ENCODE measurements at regions not wholly inside any gene's neighbourhood (a gene's known extent, or its start where the extent isn't known, plus 50 kb on each side); places are given as distances from the start of the nearest gene placed in this dataset.

DNA sequence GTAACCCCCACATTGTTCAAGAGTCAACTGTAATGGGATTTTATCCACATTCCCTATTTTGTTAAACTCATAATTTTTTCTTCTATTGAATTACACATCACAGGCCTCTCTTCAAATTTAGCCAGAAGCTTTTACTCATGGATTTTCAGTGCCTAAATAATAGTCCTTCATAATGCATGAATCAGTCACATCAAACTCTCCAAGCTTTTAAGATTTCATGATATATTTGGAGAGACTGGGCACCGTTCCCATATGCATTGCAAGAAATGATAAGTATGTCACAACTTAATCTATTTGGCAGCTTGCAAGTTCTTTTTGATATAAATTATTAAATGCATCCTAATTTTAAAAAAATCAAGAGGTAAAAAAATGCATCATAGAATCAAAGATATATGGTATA, 465.9 kb downstream of the DMAC1 start:
- no peak for DNase-seq (ENCODE audit: low spot score)
- no peak overlapping the region for H3K4me3 ChIP-seq
- TF ChIP-seq, protein P1, sequence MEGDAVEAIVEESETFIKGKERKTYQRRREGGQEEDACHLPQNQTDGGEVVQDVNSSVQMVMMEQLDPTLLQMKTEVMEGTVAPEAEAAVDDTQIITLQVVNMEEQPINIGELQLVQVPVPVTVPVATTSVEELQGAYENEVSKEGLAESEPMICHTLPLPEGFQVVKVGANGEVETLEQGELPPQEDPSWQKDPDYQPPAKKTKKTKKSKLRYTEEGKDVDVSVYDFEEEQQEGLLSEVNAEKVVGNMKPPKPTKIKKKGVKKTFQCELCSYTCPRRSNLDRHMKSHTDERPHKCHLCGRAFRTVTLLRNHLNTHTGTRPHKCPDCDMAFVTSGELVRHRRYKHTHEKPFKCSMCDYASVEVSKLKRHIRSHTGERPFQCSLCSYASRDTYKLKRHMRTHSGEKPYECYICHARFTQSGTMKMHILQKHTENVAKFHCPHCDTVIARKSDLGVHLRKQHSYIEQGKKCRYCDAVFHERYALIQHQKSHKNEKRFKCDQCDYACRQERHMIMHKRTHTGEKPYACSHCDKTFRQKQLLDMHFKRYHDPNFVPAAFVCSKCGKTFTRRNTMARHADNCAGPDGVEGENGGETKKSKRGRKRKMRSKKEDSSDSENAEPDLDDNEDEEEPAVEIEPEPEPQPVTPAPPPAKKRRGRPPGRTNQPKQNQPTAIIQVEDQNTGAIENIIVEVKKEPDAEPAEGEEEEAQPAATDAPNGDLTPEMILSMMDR (IDR thresholded peaks at IDR 0.05) = no peak
- H3K27ac ChIP-seq = no peak overlapping the region

DNA sequence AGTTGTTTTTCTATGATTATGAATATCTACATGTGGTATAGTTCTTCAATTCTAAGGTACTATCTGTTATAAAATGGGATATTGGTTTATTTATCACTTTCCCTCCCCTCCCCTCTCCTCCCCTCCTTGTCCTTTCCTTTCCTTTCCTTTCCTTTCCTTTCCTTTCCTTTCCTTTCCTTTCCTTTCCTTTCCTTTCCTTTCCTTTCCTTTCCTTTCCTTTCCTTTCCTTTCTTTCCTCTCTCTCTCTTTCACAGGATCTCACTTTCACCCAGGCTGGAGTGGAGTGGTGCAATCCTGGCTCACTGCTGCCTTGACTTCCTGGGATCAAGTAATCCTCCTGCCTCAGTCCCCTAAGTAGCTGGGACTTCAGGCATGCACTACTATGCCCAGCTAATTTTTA, 466.8 kb downstream of the DMAC1 start:
- Histone ChIP-seq H3K27ac (no peak overlapping the region), H3K4me3 (no peak overlapping the region)
- TF ChIP-seq, protein P1 (IDR thresholded peaks at IDR 0.05) = no peak
- no peak for DNase-seq (ENCODE audit: low spot score)

DNA sequence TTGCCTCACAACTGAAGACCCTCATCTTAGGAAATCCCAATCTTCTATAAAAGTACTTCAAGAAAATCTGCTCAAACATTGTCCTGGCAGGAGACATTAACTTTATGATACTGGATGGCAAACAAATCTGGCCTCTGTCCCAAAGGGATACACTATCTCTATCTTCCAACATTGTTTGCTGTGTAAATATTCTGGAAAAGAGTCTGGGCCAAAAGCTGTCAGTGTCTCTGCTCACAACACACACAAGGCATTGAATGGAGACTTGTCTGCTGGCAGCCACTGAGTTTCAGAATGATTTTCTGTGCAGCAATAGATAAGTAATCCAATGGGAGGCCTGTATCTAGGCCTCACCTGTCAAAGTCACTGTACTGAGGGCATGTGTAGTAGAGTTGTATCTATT, 471.1 kb downstream of the DMAC1 start:
- no peak overlapping the region for H3K27ac ChIP-seq
- TF ChIP-seq, protein P1 (IDR thresholded peaks at IDR 0.05) = no peak
- H3K4me3 ChIP-seq = no peak overlapping the region
- DNase-seq (ENCODE audit: low spot score) = no peak

DNA sequence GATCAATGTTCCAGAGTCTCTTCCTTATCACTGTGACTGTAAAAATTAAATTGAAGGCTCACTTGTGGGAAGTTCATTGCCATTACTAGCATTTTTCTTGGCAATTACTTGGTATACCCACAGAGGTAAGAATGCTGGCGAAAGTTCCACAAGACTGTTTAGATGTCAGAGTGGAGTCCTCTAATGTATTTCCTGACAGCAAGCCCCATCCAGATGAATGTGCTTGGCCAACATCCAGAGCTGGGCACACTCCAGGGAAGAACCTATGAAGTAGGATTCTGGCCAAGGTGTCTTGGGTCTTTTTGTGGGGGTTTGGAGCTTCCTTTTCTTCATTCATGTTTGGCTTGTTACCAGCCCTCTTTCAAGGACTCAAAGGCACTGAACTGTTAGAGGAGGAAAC, 473.6 kb downstream of the DMAC1 start:
- no peak for DNase-seq (ENCODE audit: low spot score)
- no peak overlapping the region for H3K27ac ChIP-seq
- H3K4me3 ChIP-seq = no peak overlapping the region
- TF ChIP-seq, protein P1 (IDR thresholded peaks at IDR 0.05) = no peak

DNA sequence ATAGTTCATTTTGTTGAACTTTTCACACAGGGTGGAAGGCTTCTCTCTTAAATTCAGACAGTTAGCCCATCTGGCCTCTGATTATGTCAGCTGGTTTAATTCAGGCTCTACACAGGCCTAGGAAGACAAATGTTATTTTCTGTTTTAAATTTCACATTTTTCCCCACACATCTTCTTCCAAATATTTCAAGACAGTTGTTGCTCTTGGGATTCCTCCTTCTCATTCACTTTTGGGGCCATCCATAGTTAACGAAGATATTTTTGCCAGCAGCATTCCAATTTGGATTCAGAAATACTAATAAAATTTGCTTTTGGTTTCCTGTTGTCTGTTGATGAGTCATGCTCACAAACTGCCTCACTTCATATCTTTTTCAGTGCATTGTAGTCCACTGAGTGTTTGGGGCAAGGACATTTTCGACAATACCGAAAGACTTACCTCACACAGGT, 475.4 kb downstream of the DMAC1 start:
- Histone ChIP-seq H3K27ac (no peak overlapping the region), H3K4me3 (no peak overlapping the region)
- TF ChIP-seq, protein P1 (IDR thresholded peaks at IDR 0.05) = no peak
- no peak for DNase-seq (ENCODE audit: low spot score)

DNA sequence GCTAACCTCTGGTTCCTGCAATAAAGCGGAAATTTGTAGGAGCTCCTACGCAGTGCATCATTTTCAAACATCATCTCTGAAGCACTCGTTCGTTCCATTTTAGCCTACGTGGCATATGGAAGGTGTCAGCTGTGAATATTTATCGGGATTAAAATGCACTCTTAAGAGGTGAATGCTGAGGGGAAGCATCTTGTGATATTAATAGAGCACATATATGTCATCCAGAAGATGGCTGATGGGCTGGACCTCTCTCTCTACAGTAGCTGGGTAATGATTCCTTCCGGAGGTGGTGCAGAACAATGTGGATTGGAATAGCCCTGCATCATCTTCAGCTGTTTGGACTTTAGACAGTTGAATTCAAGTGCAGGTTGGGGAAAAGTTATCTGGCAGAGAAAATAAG, 478.7 kb downstream of the DMAC1 start:
- Histone ChIP-seq H3K4me3 (no peak overlapping the region), H3K27ac (no peak overlapping the region)
- TF ChIP-seq, protein P1 (IDR thresholded peaks at IDR 0.05) = no peak
- DNase-seq (ENCODE audit: low spot score) = no peak

DNA sequence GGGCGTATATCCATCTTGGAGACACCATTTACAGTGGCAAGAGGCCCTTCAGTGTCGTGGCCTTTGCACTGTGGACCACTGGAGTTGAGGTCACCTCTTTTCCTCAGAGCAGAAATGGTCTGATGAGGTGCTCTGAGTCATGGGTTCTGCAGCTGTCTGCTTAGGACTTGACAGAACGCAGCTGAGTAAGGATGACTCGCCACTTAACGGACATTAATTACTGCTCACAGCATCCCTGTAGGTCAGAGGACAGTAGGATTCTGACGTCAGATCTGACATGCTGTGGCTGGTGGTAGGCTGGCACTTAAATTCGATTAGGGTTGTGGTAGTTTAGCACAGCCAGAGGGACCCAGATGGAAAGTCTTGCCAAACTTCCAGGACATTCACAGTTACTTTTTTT, 479.4 kb downstream of the DMAC1 start:
- H3K27ac ChIP-seq = no peak overlapping the region
- H3K4me3 ChIP-seq = no peak overlapping the region
- TF ChIP-seq, protein P1 (IDR thresholded peaks at IDR 0.05) = no peak
- no peak for DNase-seq (ENCODE audit: low spot score)

Measured in coronary artery (tissue), 2 donors.